HG03159 (cell line): ENCODE measurements at regions not wholly inside any gene's neighbourhood (a gene's known extent, or its start where the extent isn't known, plus 50 kb on each side); places are given as distances from the start of the nearest gene placed in this dataset.

Experiments used
- ATAC-seq: cut with Tn5 transposase; IDR thresholded peaks from one replicate; pipeline ENCODE4 v1.9.1; 2021; ENCODE audit warnings: mild to moderate bottlenecking, moderate library complexity; ENCODE audit not compliant: unreplicated experiment

GRCh38 chr7:12881712-12882111, 194.3 kb downstream of the ARL4A start:
- ATAC-seq, result no peak

- no peak for ATAC-seq
Measured at GRCh38 chr7:12882710-12883109, 195.3 kb downstream of the ARL4A start.

DNA sequence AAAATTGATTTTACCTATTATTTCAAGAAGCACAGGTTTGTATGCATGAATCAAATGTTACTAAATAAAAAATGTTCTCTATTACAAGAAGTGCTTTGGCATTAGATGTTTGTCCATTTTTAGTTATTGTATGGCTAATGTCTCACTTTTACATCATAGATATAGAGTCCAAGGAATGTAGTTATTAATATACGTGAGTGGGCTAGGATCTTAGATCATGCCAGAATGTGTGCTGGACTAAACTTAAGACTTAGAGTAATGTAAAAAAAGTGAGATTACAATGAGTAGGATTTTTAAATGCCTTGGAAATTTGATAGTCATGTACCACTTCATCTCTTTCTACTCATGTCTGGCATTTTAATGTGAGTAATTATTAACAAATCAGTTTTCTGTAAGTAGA, 196.6 kb downstream of the ARL4A start:
- ATAC-seq, result no peak

- ATAC-seq, result no peak
Measured at GRCh38 chr7:12884856-12885440, 197.5 kb downstream of the ARL4A start.

- ATAC-seq, result no peak
Measured at GRCh38 chr7:12888717-12889116, 201.3 kb downstream of the ARL4A start.

- no peak for ATAC-seq
Measured at GRCh38 chr7:12889391-12889790, 202.0 kb downstream of the ARL4A start.

DNA sequence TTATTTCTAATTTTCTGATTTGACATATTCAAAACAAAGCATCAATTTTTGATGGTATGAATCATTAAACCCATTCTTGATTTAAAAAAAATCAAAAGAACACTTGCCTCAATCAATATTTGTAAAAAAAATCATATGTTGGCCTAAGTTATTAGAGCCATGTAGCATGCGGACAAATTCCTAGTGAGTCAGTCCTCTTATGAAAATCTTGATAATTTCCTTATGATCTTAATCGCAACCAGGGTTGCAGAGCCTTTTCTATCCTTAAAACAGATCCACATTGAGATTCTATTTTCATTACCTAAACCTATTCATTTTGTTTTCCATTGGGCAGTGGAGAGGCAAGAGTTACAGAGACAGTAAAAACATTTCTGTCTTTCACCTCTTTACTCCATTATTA, 203.2 kb downstream of the ARL4A start:
- no peak for ATAC-seq

- no peak for ATAC-seq
Measured at GRCh38 chr7:12893292-12893691, 205.9 kb downstream of the ARL4A start.

DNA sequence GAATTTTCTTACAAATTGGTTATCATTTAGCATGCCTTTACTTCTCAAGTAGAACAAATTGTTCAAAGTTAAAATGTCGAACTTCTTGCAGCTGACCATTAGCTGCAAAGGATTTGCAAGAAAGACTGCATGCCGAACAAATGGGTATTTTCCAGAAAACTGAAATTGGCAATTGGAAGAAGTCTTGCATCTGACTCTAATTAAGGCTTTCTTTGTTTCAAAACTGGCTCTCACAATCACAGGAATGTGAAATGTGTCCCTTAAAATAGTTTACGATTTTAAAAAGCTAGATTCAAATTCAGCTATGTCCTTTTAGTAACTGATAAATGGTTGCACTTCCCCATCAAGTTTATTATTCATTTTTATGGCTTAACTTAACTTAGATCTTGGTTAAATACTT, 207.9 kb downstream of the ARL4A start:
- no peak for ATAC-seq

GRCh38 chr7:12896316-12896715, 208.9 kb downstream of the ARL4A start:
- ATAC-seq, result no peak

- no peak for ATAC-seq
Measured at GRCh38 chr7:12898004-12898403, 210.6 kb downstream of the ARL4A start.

- no peak for ATAC-seq
Measured at GRCh38 chr7:12898620-12899019, 211.2 kb downstream of the ARL4A start.

GRCh38 chr7:12905671-12906070, 218.2 kb downstream of the ARL4A start:
- no peak for ATAC-seq

GRCh38 chr7:12907774-12908173, 220.3 kb downstream of the ARL4A start:
- ATAC-seq, result no peak

GRCh38 chr7:12909483-12909882, 222.1 kb downstream of the ARL4A start:
- ATAC-seq, result no peak

DNA sequence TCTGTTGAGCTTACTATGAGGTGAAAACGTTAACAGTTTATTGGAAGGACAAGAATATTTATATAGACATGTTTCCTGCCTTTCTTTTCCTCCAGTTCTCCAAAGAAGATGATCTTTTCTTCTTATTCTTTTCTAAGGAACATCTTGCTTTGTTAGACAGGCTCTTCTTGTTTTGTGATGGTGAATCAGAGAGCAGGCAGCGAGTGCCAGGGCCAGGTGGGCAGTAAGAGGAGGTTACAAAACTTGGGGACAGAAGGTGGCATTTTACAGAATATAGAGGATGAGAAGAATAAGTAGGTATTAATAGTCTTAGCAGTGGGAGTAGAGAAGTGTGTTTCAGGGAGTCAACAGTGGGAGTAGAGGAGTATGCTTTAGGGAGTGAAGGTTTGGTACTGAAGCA, 223.6 kb downstream of the ARL4A start:
- no peak for ATAC-seq

GRCh38 chr7:12913002-12913401, 225.6 kb downstream of the ARL4A start:
- no peak for ATAC-seq

- ATAC-seq, result no peak
Measured at GRCh38 chr7:12917801-12918200, 230.4 kb downstream of the ARL4A start.

DNA sequence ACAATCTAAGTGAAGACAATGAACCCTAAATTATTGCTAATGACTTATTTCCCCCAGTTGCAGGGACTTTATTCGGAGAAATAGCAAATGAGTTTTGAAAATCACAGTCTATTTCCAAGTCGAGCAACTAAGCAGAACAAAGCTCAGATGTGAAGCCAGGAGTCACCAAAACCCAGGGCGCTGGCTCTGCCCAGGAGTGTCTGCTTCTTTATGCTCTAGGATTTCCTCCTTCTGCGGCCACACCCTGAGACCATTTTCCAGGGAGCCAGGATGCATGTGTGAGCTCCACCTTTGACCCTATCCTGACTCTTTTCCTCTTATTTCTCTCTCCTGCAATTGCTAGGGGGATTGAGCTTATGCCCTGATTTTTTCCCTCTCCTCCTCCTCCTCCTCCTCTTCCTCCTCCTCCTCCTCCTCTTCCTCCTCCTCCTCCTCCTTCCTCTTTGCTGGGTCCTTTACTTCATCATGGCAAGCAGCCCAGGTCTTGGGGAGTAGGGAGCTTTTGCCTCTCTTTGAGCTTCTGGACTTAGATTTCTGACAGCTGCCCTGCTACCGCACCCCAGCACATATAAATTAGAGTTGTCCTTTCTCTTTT, 234.4 kb downstream of the ARL4A start:
- no peak for ATAC-seq

- no peak for ATAC-seq
Measured at GRCh38 chr7:12923971-12924370, 236.5 kb downstream of the ARL4A start.

DNA sequence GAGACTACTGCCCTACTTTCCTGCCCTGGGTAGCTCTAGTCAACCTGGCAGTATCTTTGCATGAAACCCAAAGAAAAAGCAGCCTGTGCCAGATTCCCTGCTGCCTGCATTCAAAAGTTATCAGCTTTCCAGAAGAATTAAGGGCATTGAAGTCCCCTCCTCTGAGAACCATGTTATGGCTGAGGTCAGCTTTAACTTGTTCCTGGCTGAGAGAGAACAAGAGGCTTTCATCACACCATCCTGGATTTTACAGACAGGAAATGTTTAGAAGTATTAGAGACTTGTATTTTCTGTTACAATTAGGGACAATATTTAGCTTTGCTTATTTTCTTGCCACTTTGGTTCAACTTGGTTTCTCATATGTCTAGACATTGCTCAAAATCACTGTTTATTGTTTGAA, 238.8 kb downstream of the ARL4A start:
- no peak for ATAC-seq

- no peak for ATAC-seq
Measured at GRCh38 chr7:12927635-12928434, 240.4 kb downstream of the ARL4A start.
